GM13976 (cell line): ENCODE measurements at regions not wholly inside any gene's neighbourhood (a gene's known extent, or its start where the extent isn't known, plus 50 kb on each side); places are given as distances from the start of the nearest gene placed in this dataset.
"Not testable (repeated sequence)": the region's sequence is repeated elsewhere in the genome, so short reads cannot be mapped to it uniquely, and the experiment has no call there.

Source experiments
- DNase-seq: peaks from one replicate; pipeline ENCODE4 v3.0.0; 2012; ENCODE audit warnings: low spot score
- CTCF ChIP-seq: IDR thresholded peaks from 2 replicates; pipeline ENCODE4 v1.5.1; 2012; ENCODE audit warnings: borderline replicate concordance, mild to moderate bottlenecking; ENCODE audit not compliant: insufficient read depth; ENCODE audit errors: extremely low read depth, missing control alignments, control extremely low read depth
- in situ Hi-C: fragments of 300-500 bp; cut with MboI; formaldehyde crosslinking; loops from one replicate; pipeline ENCODE4 v1.12.0; 2022; ENCODE audit warnings: low sequenced_read_pairs, mixed read lengths, inconsistent platforms; ENCODE audit not compliant: unreplicated experiment

- TF ChIP-seq CTCF = no peak
- no peak for DNase-seq
- in situ Hi-C loops = no loop called here
Measured at GRCh38 chr4:134627366-134627765, 425.8 kb upstream of the PABPC4L start.

- no peak for TF ChIP-seq CTCF
- in situ Hi-C loops = no loop called here
- no peak for DNase-seq
Measured at GRCh38 chr4:134624365-134624764, 422.8 kb upstream of the PABPC4L start.

GRCh38 chr4:134622626-134623575 lies 421.3 kb upstream of the PABPC4L start:
- in situ Hi-C loops, DNase-seq: not testable (repeated sequence)

- no peak for TF ChIP-seq CTCF
- in situ Hi-C loops = no loop called here
- DNase-seq = no peak
Measured at GRCh38 chr4:134622199-134622598, 420.6 kb upstream of the PABPC4L start.

GRCh38 chr4:134621715-134622114 lies 420.1 kb upstream of the PABPC4L start:
- in situ Hi-C loops = not testable (repeated sequence)

GRCh38 chr4:134610956-134611355 lies 409.4 kb upstream of the PABPC4L start:
- in situ Hi-C loops = no loop called here

More at GRCh38 chr4:134621715-134622114, 420.1 kb upstream of the PABPC4L start:
- not testable (repeated sequence) for DNase-seq

GRCh38 chr4:134610172-134610571 lies 408.6 kb upstream of the PABPC4L start:
- TF ChIP-seq CTCF = no peak
- in situ Hi-C loops = no loop called here
- no peak for DNase-seq

More at GRCh38 chr4:134610956-134611355, 409.4 kb upstream of the PABPC4L start:
- no peak for DNase-seq
- TF ChIP-seq CTCF = no peak
